ENCODE measurements at regions not wholly inside any gene's neighbourhood (a gene's known extent, or its start where the extent isn't known, plus 50 kb on each side); places are given as distances from the start of the nearest gene placed in this dataset.

DNA sequence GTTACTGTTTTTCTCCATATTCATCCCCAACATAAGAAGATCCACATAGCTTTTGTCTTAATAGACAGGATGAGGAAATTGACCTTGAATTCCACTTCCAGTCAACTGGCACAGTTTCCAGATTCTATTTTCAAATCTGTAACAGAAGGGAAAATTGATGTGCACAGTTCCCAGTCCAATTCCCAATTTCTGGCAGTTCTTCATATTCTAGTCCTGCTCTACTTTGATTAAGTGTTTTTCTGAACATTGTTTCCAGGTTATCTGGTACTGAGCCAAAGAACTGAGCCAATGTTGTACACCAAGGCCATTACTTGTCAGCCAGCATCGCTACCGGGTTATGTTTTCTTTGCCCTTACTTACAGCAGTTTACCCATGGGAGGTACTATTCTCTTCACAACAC lies 1755.4 kb downstream of the PLA2G4A start:
- TF ChIP-seq CTCF (conservative IDR thresholded peaks at IDR 0.05; ENCODE audit: low read length) (no peak), EZH2phosphoT487 (IDR thresholded peaks at IDR 0.05; ENCODE audit: borderline replicate concordance, low read depth, low read length) (no peak)

Data from OCI-LY7 (cell line).